GM23338 (cell line): ENCODE measurements at regions not wholly inside any gene's neighbourhood (a gene's known extent, or its start where the extent isn't known, plus 50 kb on each side); places are given as distances from the start of the nearest gene placed in this dataset.
A peak's percentile ranks its signal among the peaks of the same experiment; 100 is the strongest.

ENCODE experiments used
- ATAC-seq: fragments of 200-7000 bp; cut with Tn5 transposase; 3 replicates; pipeline ENCODE4 v1.9.1; 2020
- DNase-seq: peaks from one replicate; pipeline ENCODE4 v3.0.0-alpha.2; 2015; ENCODE audit warnings: low spot score
- H2AFZ ChIP-seq: fragments of 200-600 bp; sonication (generic); 2 replicates; pipeline ENCODE4 v1.8.0; 2016; ENCODE audit warnings: antibody characterized with exemption, mild to moderate bottlenecking, moderate library complexity
- H3F3A ChIP-seq: fragments of 200-600 bp; sonication (generic); replicated peaks from 2 replicates; pipeline ENCODE4 v1.8.0; 2017; ENCODE audit warnings: antibody characterized with exemption, mixed run types, low read depth
- H3K27ac ChIP-seq: fragments of 200-600 bp; sonication (generic); 2 replicates; pipeline ENCODE4 v1.6.1; 2016; ENCODE audit warnings: low read depth
- H3K27me3 ChIP-seq: fragments of 200-600 bp; sonication (generic); 2 replicates; pipeline ENCODE4 v1.8.0; 2016; ENCODE audit warnings: mild to moderate bottlenecking, mixed run types, moderate library complexity; ENCODE audit not compliant: insufficient read depth
- H3K36me3 ChIP-seq: fragments of 200-600 bp; sonication (generic); 2 replicates; pipeline ENCODE4 v1.8.0; 2016; ENCODE audit warnings: mild to moderate bottlenecking; ENCODE audit not compliant: insufficient read depth
- H3K4me1 ChIP-seq: fragments of 200-600 bp; sonication (generic); 2 replicates; pipeline ENCODE4 v1.8.0; 2016; ENCODE audit warnings: mild to moderate bottlenecking, moderate library complexity; ENCODE audit not compliant: insufficient read depth
- H3K4me2 ChIP-seq: fragments of 200-600 bp; sonication (generic); 2 replicates; pipeline ENCODE4 v1.7.1; 2017; ENCODE audit warnings: mixed run types
- H3K4me3 ChIP-seq: fragments of 200-600 bp; sonication (generic); 2 replicates; pipeline ENCODE4 v1.6.1; 2016; ENCODE audit warnings: mixed run types
- H3K79me2 ChIP-seq: fragments of 200-600 bp; sonication (generic); replicated peaks from 2 replicates; pipeline ENCODE4 v1.8.0; 2017; ENCODE audit warnings: mild to moderate bottlenecking; ENCODE audit not compliant: insufficient read depth
- H3K9me2 ChIP-seq: fragments of 200-600 bp; sonication (generic); 2 replicates; pipeline ENCODE4 v1.8.0; 2017; ENCODE audit not compliant: insufficient read depth
- H4K20me1 ChIP-seq: fragments of 200-600 bp; sonication (generic); replicated peaks from 2 replicates; pipeline ENCODE4 v1.8.0; 2017; ENCODE audit warnings: mild to moderate bottlenecking; ENCODE audit not compliant: insufficient read depth
- H3K27ac Mint-ChIP-seq: 2 replicates; pipeline ENCODE4 v1.8.0; 2020; ENCODE audit warnings: inconsistent platforms, mild to moderate bottlenecking, moderate library complexity, mixed read lengths
- H3K27me3 Mint-ChIP-seq: 3 replicates; pipeline ENCODE4 v1.8.0; 2022; ENCODE audit warnings: low read depth, mild to moderate bottlenecking, moderate library complexity, mixed read lengths, inconsistent platforms; ENCODE audit not compliant: insufficient read depth, poor library complexity
- H3K36me3 Mint-ChIP-seq: 3 replicates; pipeline ENCODE4 v1.8.0; 2021; ENCODE audit warnings: low read depth, mild to moderate bottlenecking, inconsistent platforms, moderate library complexity, mixed read lengths
- H3K4me1 Mint-ChIP-seq: 3 replicates; pipeline ENCODE4 v1.8.0; 2020; ENCODE audit warnings: mild to moderate bottlenecking, inconsistent platforms, mixed read lengths
- H3K4me3 Mint-ChIP-seq: 3 replicates; pipeline ENCODE4 v1.8.0; 2021; ENCODE audit warnings: moderate library complexity, mild to moderate bottlenecking, inconsistent platforms, mixed read lengths
- H3K9me3 Mint-ChIP-seq: 3 replicates; pipeline ENCODE4 v1.8.0; 2020; ENCODE audit warnings: moderate library complexity, mild to moderate bottlenecking, inconsistent platforms, mixed read lengths
- CREB1 ChIP-seq: fragments of 250-450 bp; sonication (Bioruptor Pico); IDR thresholded peaks from 2 replicates; pipeline ENCODE4 v1.5.0; 2020; ENCODE audit warnings: low read depth, mild to moderate bottlenecking, moderate library complexity
- CTCF ChIP-seq, 2 experiments: fragments of 200-600 bp in 1 of 2; sonication (generic) in 1 of 2; conservative IDR thresholded peaks; 2 replicates each; pipeline versions ENCODE4 v1.5.1 to v1.6.1; 2016 to 2017; ENCODE audit warnings: antibody characterized with exemption in 2 of 2, low read depth in 2 of 2, mild to moderate bottlenecking in 2 of 2, moderate library complexity in 1 of 2
- ETS1 ChIP-seq: IDR thresholded peaks from 2 replicates; pipeline ENCODE4 v1.6.1; 2016; ENCODE audit warnings: antibody characterized with exemption
- EZH2 ChIP-seq: fragments of 200-600 bp; sonication (generic); IDR thresholded peaks from one replicate; pipeline ENCODE4 v1.8.0; 2017; ENCODE audit warnings: antibody characterized with exemption, mild to moderate bottlenecking, low read depth; ENCODE audit not compliant: unreplicated experiment
- EZH2phosphoT487 ChIP-seq: fragments of 200-600 bp; sonication (generic); IDR thresholded peaks from one replicate; pipeline ENCODE4 v1.8.1; 2018; ENCODE audit warnings: antibody characterized with exemption; ENCODE audit not compliant: unreplicated experiment
- JUNB ChIP-seq: IDR thresholded peaks from one replicate; pipeline ENCODE4 v1.6.1; 2016; ENCODE audit warnings: antibody characterized with exemption; ENCODE audit not compliant: unreplicated experiment
- NANOG ChIP-seq: IDR thresholded peaks from 2 replicates; pipeline ENCODE4 v1.6.1; 2016; ENCODE audit warnings: antibody characterized with exemption, borderline replicate concordance
- POLR2AphosphoS5 ChIP-seq: IDR thresholded peaks from 2 replicates; pipeline ENCODE4 v1.6.1; 2016; ENCODE audit warnings: antibody characterized with exemption, low read depth
- STAT1 ChIP-seq: IDR thresholded peaks from one replicate; pipeline ENCODE4 v1.6.1; 2016; ENCODE audit warnings: antibody characterized with exemption; ENCODE audit not compliant: unreplicated experiment
- ZNF331 ChIP-seq: fragments of 250-450 bp; sonication (Bioruptor Pico); IDR thresholded peaks from 2 replicates; pipeline ENCODE4 v1.5.0; 2020; ENCODE audit warnings: low read depth, mild to moderate bottlenecking, moderate library complexity
- ZNF462 ChIP-seq: fragments of 250-450 bp; sonication (Bioruptor Pico); IDR thresholded peaks from 2 replicates; pipeline ENCODE4 v1.5.0; 2020; ENCODE audit warnings: mild to moderate bottlenecking, moderate library complexity

- no peak for DNase-seq
- H3K4me2 ChIP-seq = no peak overlapping the region
These were observed 152.1 kb downstream of the PMP22 start for GRCh38 chr17:15112846-15113617.

More at GRCh38 chr17:15112846-15113617, 152.1 kb downstream of the PMP22 start:
- Mint-ChIP-seq H3K4me3 (no peak overlapping the region), H3K27me3 (no peaks in the 10 kb centered on the region), H3K9me3 (peaks cover 34% of the 10 kb centered on the region), H3K4me1 (peaks cover 6% of the 10 kb centered on the region; the same call in 1 of the 3 replicates), H3K27ac (no peak overlapping the region), H3K36me3 (peaks cover 27% of the 10 kb centered on the region)
- no peaks in the 10 kb centered on the region for H3K27me3 ChIP-seq
- ATAC-seq = no peak
- H3K79me2 ChIP-seq = no peaks in the 10 kb centered on the region
- H3F3A ChIP-seq = no peaks in the 10 kb centered on the region
- TF ChIP-seq EZH2 (no peak), ZNF462 (CRISPR knock-in tag) (no peak), POLR2AphosphoS5 (no peak), ETS1 (no peak), NANOG (no peak), ZNF331 (no peak), JUNB (no peak), CTCF (conservative IDR thresholded peaks at IDR 0.05; ENCODE audit: low read depth in 2 of 2) (no peak), EZH2phosphoT487 (no peak), CREB1 (CRISPR knock-in tag) (no peak), STAT1 (no peak)
- H2AFZ ChIP-seq = peak overlapping the region; percentile 87
- H4K20me1 ChIP-seq = no peaks in the 10 kb centered on the region
- no peaks in the 10 kb centered on the region for H3K36me3 ChIP-seq
- H3K27ac ChIP-seq = no peak overlapping the region
- peaks cover 3% of the 10 kb centered on the region; the same call in 1 of the 2 replicates for H3K9me2 ChIP-seq
- H3K4me3 ChIP-seq = no peak overlapping the region
- no peaks in the 10 kb centered on the region; the same call in 1 of the 2 replicates for H3K4me1 ChIP-seq
